ENCODE measurements at regions not wholly inside any gene's neighbourhood (a gene's known extent, or its start where the extent isn't known, plus 50 kb on each side); places are given as distances from the start of the nearest gene placed in this dataset.

- no peak for TF ChIP-seq ZBTB33 (IDR thresholded peaks at IDR 0.05; ENCODE audit: extremely low read depth, insufficient replicate concordance, low read length)
- TF ChIP-seq EZH2 (IDR thresholded peaks at IDR 0.05) = no peak
Observed at GRCh38 chr2:183812091-183812490, 687.8 kb downstream of the NUP35 start (continued).

- Histone ChIP-seq H3K4me3 (replicated peaks in 1 of 2; ENCODE audit: low read depth in 1 of 2, low read length in 2 of 2) (no peak overlapping the region), H2AFZ (ENCODE audit: low read depth, low read length, poor library complexity, severe bottlenecking) (no peak overlapping the region), H3K4me2 (ENCODE audit: low read length) (no peak overlapping the region), H4K20me1 (ENCODE audit: insufficient read depth) (no peaks in the 10 kb centered on the region), H3K27ac (ENCODE audit: low read depth, low read length) (no peak overlapping the region), H3K9me2 (ENCODE audit: insufficient read depth) (no peaks in the 10 kb centered on the region), H3K36me3 (ENCODE audit: control insufficient read depth in 1 of 2, insufficient read depth in 2 of 2, low read length in 2 of 2) (no peaks in the 10 kb centered on the region), H3K27me3 (ENCODE audit: insufficient read depth, low read length) (no peaks in the 10 kb centered on the region), H3K79me2 (ENCODE audit: insufficient read depth, low read length) (no peaks in the 10 kb centered on the region), H3K9ac (ENCODE audit: low read length) (no peak overlapping the region), H3K4me1 (ENCODE audit: control insufficient read depth in 1 of 2, insufficient read depth in 2 of 2, low read length in 2 of 2) (no peaks in the 10 kb centered on the region), H3K9me3 (ENCODE audit: control insufficient read depth in 1 of 2, insufficient read depth in 1 of 2, low read depth in 1 of 2, low read length in 2 of 2) (peaks cover 0 to 6% of the 10 kb centered on the region in 2 experiments; a peak in 1 of 4 replicates)
- intact Hi-C loops (cut with micrococcal nuclease) = no loop called here
- CTCF ChIA-PET = no interaction called here
- no TSS peak for BruUV-seq (replicated peaks)
- POLR2A ChIA-PET = no interaction called here
- no peak for TF ChIP-seq SP1 (IDR thresholded peaks at IDR 0.05; ENCODE audit: low read depth)
- no peak for TF ChIP-seq EGR1 (IDR thresholded peaks at IDR 0.05; ENCODE audit: low read depth)
- TF ChIP-seq TCF7L2 (IDR thresholded peaks at IDR 0.05; ENCODE audit: borderline replicate concordance, extremely low read depth, insufficient read depth, insufficient read length) = no peak
- no peak for TF ChIP-seq REST (IDR thresholded peaks at IDR 0.05; ENCODE audit: low read depth)
- no peak for TF ChIP-seq CTCF (IDR thresholded peaks at IDR 0.05 in 2 of 3, conservative IDR thresholded peaks at IDR 0.05 in 1 of 3; ENCODE audit: borderline replicate concordance in 1 of 3, insufficient read depth in 1 of 3, low read depth in 2 of 3, low read length in 2 of 3)
- no peak for TF ChIP-seq YY1 (IDR thresholded peaks at IDR 0.05; ENCODE audit: extremely low read depth, insufficient replicate concordance, low read depth, low read length)
- TF ChIP-seq ELF1 (IDR thresholded peaks at IDR 0.05; ENCODE audit: borderline replicate concordance, low read depth) = no peak
- TF ChIP-seq FOSL1 (IDR thresholded peaks at IDR 0.05; ENCODE audit: low read depth) = no peak
- TF ChIP-seq RAD21 (IDR thresholded peaks at IDR 0.05; ENCODE audit: low read depth) = no peak
- no peak for TF ChIP-seq SIN3A (IDR thresholded peaks at IDR 0.05; ENCODE audit: low read depth)
- RAD21 ChIA-PET (ENCODE audit: low non-redundant PET in 1 of 2, low total read pairs in 2 of 2, uncharacterized antibody in 2 of 2, unreplicated experiment in 2 of 2) = no interaction called here
- ATAC-seq = no peak
- DNase-seq (ENCODE audit: low read depth, low spot score) = no peak
Observed at GRCh38 chr2:183825710-183826109, 701.5 kb downstream of the NUP35 start.
